HCT116 (cell line): ENCODE measurements at regions not wholly inside any gene's neighbourhood (a gene's known extent, or its start where the extent isn't known, plus 50 kb on each side); places are given as distances from the start of the nearest gene placed in this dataset.
"Not testable (repeated sequence)": the region's sequence is repeated elsewhere in the genome, so short reads cannot be mapped to it uniquely, and the experiment has no call there.

Experiments
- ATAC-seq: fragments of 200-7000 bp; cut with Tn5 transposase; 2 replicates; pipeline ENCODE4 v1.9.1; 2020; ENCODE audit warnings: mild to moderate bottlenecking, moderate library complexity
- BruUV-seq: library from RNA; stranded (reverse); fragments of 400-500 nt; replicated peaks from 2 replicates; lab custom pipeline; 2021; lab: Mats Ljungman, UMichigan
- CTCF ChIA-PET: fragments of 300-600 bp; sonication (Branson Sonifier 250); formaldehyde crosslinking; loops from one replicate; lab custom pipeline; 2021; ENCODE audit warnings: antibody characterized with exemption; lab: Charles Lee
- POLR2A ChIA-PET: fragments of 300-600, 350-600 bp; sonication (Branson Sonifier 250); formaldehyde crosslinking; loops from one replicate; lab custom pipeline; 2021; ENCODE audit warnings: antibody characterized with exemption; lab: Charles Lee
- RAD21 ChIA-PET, 2 experiments: fragments of 300-600 bp; sonication (Branson Sonifier 250); formaldehyde crosslinking; loops; one replicate each; lab custom pipeline; 2023; ENCODE audit warnings: low total read pairs in 2 of 2; ENCODE audit not compliant: uncharacterized antibody in 2 of 2, unreplicated experiment in 2 of 2, low non-redundant PET in 1 of 2; lab: Charles Lee
- DNase-seq: peaks from one replicate; pipeline ENCODE4 v3.0.0-alpha.2; 2010; ENCODE audit warnings: low read depth, low spot score
- H2AFZ ChIP-seq: fragments of 200-600 bp; shearing (Covaris generic), sonication (generic); 2 replicates; pipeline ENCODE4 v1.6.1; 2017; ENCODE audit warnings: low read depth, mixed run types, mixed read lengths, antibody characterized with exemption, low read length; ENCODE audit not compliant: poor library complexity, severe bottlenecking
- H3K27ac ChIP-seq: 2 replicates; pipeline ENCODE4 v1.5.1; 2012; ENCODE audit warnings: low read depth, low read length
- H3K27me3 ChIP-seq: fragments of 200-600 bp; sonication (generic); 2 replicates; pipeline ENCODE4 v1.6.1; 2016; ENCODE audit warnings: mixed run types, low read length, mixed read lengths; ENCODE audit not compliant: insufficient read depth
- H3K36me3 ChIP-seq, 2 experiments: fragments of 200-500 bp in 1 of 2; fragments of 200-600 bp in 1 of 2; sonication (Bioruptor generic) in 1 of 2; sonication (generic) in 1 of 2; 2 replicates each; pipeline versions ENCODE4 v1.5.1 to v1.6.1; 2014 to 2016; ENCODE audit warnings: low read length in 2 of 2, inconsistent platforms in 1 of 2, mixed read lengths in 1 of 2, mixed run types in 1 of 2; ENCODE audit not compliant: insufficient read depth in 2 of 2, control insufficient read depth in 1 of 2
- H3K4me1 ChIP-seq, 2 experiments: fragments of 200-600 bp in 1 of 2; sonication (generic) in 1 of 2; 2 replicates each; pipeline versions ENCODE4 v1.5.1 to v1.6.1; 2012 to 2017; ENCODE audit warnings: low read length in 2 of 2, inconsistent platforms in 1 of 2, mild to moderate bottlenecking in 1 of 2, mixed read lengths in 1 of 2, mixed run types in 1 of 2, moderate library complexity in 1 of 2; ENCODE audit not compliant: insufficient read depth in 2 of 2, control insufficient read depth in 1 of 2
- H3K4me2 ChIP-seq: fragments of 200-600 bp; sonication (generic); 2 replicates; pipeline ENCODE4 v1.6.1; 2017; ENCODE audit warnings: mixed run types, low read length, mixed read lengths
- H3K4me3 ChIP-seq, 2 experiments: fragments of 200-600 bp in 1 of 2; sonication (generic) in 1 of 2; replicated peaks in 1 of 2; 2 replicates each; pipeline ENCODE4 v1.5.1; 2011 to 2016; ENCODE audit warnings: low read length in 2 of 2, control low read depth in 1 of 2, low read depth in 1 of 2, mild to moderate bottlenecking in 1 of 2, mixed read lengths in 1 of 2, mixed run types in 1 of 2
- H3K79me2 ChIP-seq: fragments of 200-600 bp; sonication (generic); 2 replicates; pipeline ENCODE4 v1.6.1; 2017; ENCODE audit warnings: mild to moderate bottlenecking, mixed run types, low read length, moderate library complexity, mixed read lengths; ENCODE audit not compliant: insufficient read depth
- H3K9ac ChIP-seq: fragments of 200-600 bp; sonication (generic); 2 replicates; pipeline ENCODE4 v1.6.1; 2016; ENCODE audit warnings: low read length, mixed read lengths
- H3K9me2 ChIP-seq: fragments of 200-600 bp; sonication (generic), shearing (Covaris generic); 2 replicates; pipeline ENCODE4 v1.6.1; 2017; ENCODE audit warnings: mixed run types, mild to moderate bottlenecking, moderate library complexity; ENCODE audit not compliant: insufficient read depth
- H3K9me3 ChIP-seq, 2 experiments: fragments of 200-500 bp in 1 of 2; fragments of 200-600 bp in 1 of 2; sonication (Bioruptor generic) in 1 of 2; sonication (generic) in 1 of 2; 2 replicates each; pipeline ENCODE4 v1.6.1; 2014 to 2017; ENCODE audit warnings: low read length in 2 of 2, mixed read lengths in 2 of 2, inconsistent platforms in 1 of 2, low read depth in 1 of 2, mild to moderate bottlenecking in 1 of 2, mixed run types in 1 of 2, moderate library complexity in 1 of 2; ENCODE audit not compliant: control insufficient read depth in 1 of 2, insufficient read depth in 1 of 2
- H4K20me1 ChIP-seq: fragments of 200-600 bp; sonication (generic), shearing (Covaris generic); 2 replicates; pipeline ENCODE4 v1.6.1; 2017; ENCODE audit warnings: mixed run types, mild to moderate bottlenecking, moderate library complexity; ENCODE audit not compliant: insufficient read depth
- intact Hi-C: fragments of 100-400 bp; cut with micrococcal nuclease; formaldehyde crosslinking; loops from 2 replicates; pipeline ENCODE4 v1.10.0; 2022

DNA sequence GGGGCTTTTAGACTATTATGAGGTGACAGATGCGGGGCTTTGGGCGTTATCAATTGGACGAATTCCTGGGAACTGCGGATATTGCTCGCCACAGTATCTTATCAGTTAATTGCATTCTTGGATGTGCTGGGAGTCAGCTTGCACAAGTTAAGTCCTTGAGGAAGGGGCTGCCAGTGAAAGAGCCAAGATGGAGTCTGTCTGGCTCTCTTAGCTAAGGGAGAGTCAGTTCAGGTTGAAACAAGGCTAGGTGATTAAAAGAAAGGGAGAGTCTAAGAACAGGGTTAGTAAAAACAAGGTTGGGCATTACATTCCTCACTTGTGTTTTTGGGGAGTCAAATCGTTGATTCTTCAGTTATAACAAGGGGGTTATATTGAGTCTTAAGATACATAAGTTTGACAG lies 162.5 kb upstream of the CCZ1B start:
- H3K9ac ChIP-seq, H3K27ac ChIP-seq, H3K4me2 ChIP-seq, RAD21 ChIA-PET, BruUV-seq, H4K20me1 ChIP-seq, CTCF ChIA-PET, DNase-seq, POLR2A ChIA-PET, H3K27me3 ChIP-seq, H2AFZ ChIP-seq, H3K79me2 ChIP-seq, intact Hi-C loops, H3K9me2 ChIP-seq, H3K4me3 ChIP-seq, H3K36me3 ChIP-seq, H3K9me3 ChIP-seq, ATAC-seq: not testable (repeated sequence)
- H3K4me1 ChIP-seq: peaks cover 3 to 15% of the 10 kb centered on the region in 2 experiments; a peak in 3 of 4 replicates

- DNase-seq, POLR2A ChIA-PET, RAD21 ChIA-PET, H3K9me3 ChIP-seq, H3K9me2 ChIP-seq, H4K20me1 ChIP-seq, ATAC-seq, H3K27me3 ChIP-seq, H2AFZ ChIP-seq, H3K4me3 ChIP-seq, H3K27ac ChIP-seq, H3K79me2 ChIP-seq, BruUV-seq, H3K36me3 ChIP-seq, H3K9ac ChIP-seq, CTCF ChIA-PET, intact Hi-C loops: not testable (repeated sequence)
- peaks cover 3 to 15% of the 10 kb centered on the region in 2 experiments; a peak in 3 of 4 replicates for H3K4me1 ChIP-seq
- H3K4me2 ChIP-seq: peak overlapping the region; percentile 48; the same call in 1 of the 2 replicates
Observed at GRCh38 chr7:6989968-6990367, 163.9 kb upstream of the CCZ1B start.

GRCh38 chr7:6990426-6991152 lies 164.5 kb upstream of the CCZ1B start:
- POLR2A ChIA-PET, H3K36me3 ChIP-seq, BruUV-seq, H3K9me3 ChIP-seq, DNase-seq, H3K9me2 ChIP-seq, ATAC-seq, intact Hi-C loops, H3K79me2 ChIP-seq, H3K27ac ChIP-seq, H4K20me1 ChIP-seq, H3K9ac ChIP-seq, H3K4me3 ChIP-seq, H3K27me3 ChIP-seq, CTCF ChIA-PET: not testable (repeated sequence)
- Histone ChIP-seq H3K4me1 (peaks cover 3 to 15% of the 10 kb centered on the region in 2 experiments; a peak in 3 of 4 replicates), H2AFZ (peak overlapping the region; percentile 48), H3K4me2 (peak overlapping the region; percentile 48)
- RAD21 ChIA-PET: interaction anchor here in 1 of 2 experiments (0.6 kb wide), 1 partner anchor 330 kb away, joined by 3 read pairs; no protein-coding TSS in a partner anchor

GRCh38 chr7:6991169-6991611 lies 165.1 kb upstream of the CCZ1B start:
- H4K20me1 ChIP-seq, POLR2A ChIA-PET, H3K9me3 ChIP-seq, intact Hi-C loops, CTCF ChIA-PET, BruUV-seq, ATAC-seq, H3K36me3 ChIP-seq, H3K27ac ChIP-seq, H3K27me3 ChIP-seq, H3K79me2 ChIP-seq, H3K9me2 ChIP-seq, H3K4me3 ChIP-seq, H3K9ac ChIP-seq: not testable (repeated sequence)
- DNase-seq: peak; percentile 36
- H3K4me1 ChIP-seq: peaks cover 3 to 15% of the 10 kb centered on the region in 2 experiments; a peak in 3 of 4 replicates
- RAD21 ChIA-PET: interaction anchor here in 1 of 2 experiments (0.6 kb wide), 1 partner anchor 331 kb away, joined by 3 read pairs; no protein-coding TSS in a partner anchor
- peak overlapping the region; percentile 48 for H3K4me2 ChIP-seq
- peak overlapping the region; percentile 48 for H2AFZ ChIP-seq
